SK-N-MC (cell line): ENCODE measurements at regions not wholly inside any gene's neighbourhood (a gene's known extent, or its start where the extent isn't known, plus 50 kb on each side); places are given as distances from the start of the nearest gene placed in this dataset.

Experiments used
- DNase-seq: peaks from one replicate; pipeline ENCODE4 v3.0.0-alpha.2; 2011; ENCODE audit warnings: low read depth, low spot score
- H3K27ac ChIP-seq: fragments of 200-600 bp; sonication (generic); 2 replicates; pipeline ENCODE4 v1.5.1; 2016; ENCODE audit warnings: mixed run types
- H3K36me3 ChIP-seq: fragments of 200-600 bp; sonication (generic); 2 replicates; pipeline ENCODE4 v1.6.1; 2017; ENCODE audit warnings: antibody characterized with exemption, low read length, mixed read lengths; ENCODE audit not compliant: insufficient read depth
- H3K4me3 ChIP-seq: fragments of 200-600 bp; sonication (generic); 2 replicates; pipeline ENCODE4 v1.5.1; 2016
- H3K9ac ChIP-seq: fragments of 200-600 bp; sonication (generic); 2 replicates; pipeline ENCODE4 v1.8.0; 2017; ENCODE audit warnings: mixed run types, mixed read lengths; ENCODE audit not compliant: insufficient read length
- H3K9me3 ChIP-seq: fragments of 200-600 bp; sonication (generic); 2 replicates; pipeline ENCODE4 v1.6.1; 2017; ENCODE audit warnings: low read depth, mild to moderate bottlenecking, antibody characterized with exemption, low read length, moderate library complexity, mixed read lengths
- EZH2 ChIP-seq: fragments of 200-600 bp; sonication (generic); IDR thresholded peaks from one replicate; pipeline ENCODE4 v1.6.1; 2017; ENCODE audit warnings: antibody characterized with exemption
- FOXP2 ChIP-seq: optimal IDR thresholded peaks from 2 replicates; pipeline ENCODE3; 2011; ENCODE audit warnings: mild to moderate bottlenecking, moderate library complexity; ENCODE audit not compliant: insufficient read depth; ENCODE audit errors: extremely low read length, control extremely low read depth
- POLR2AphosphoS5 ChIP-seq: IDR thresholded peaks from 2 replicates; pipeline ENCODE4 v1.6.1; 2012; ENCODE audit warnings: mild to moderate bottlenecking, low read depth, low read length, borderline replicate concordance

- Histone ChIP-seq H3K4me3 (no peak overlapping the region), H3K9ac (no peak overlapping the region), H3K9me3 (no peaks in the 10 kb centered on the region), H3K36me3 (no peaks in the 10 kb centered on the region), H3K27ac (no peak overlapping the region)
- DNase-seq, result no peak
- no peak for TF ChIP-seq EZH2
- TF ChIP-seq POLR2AphosphoS5, result no peak
- no peak for TF ChIP-seq FOXP2
These were observed 220.8 kb upstream of the PHYHIPL start for GRCh38 chr10:58955615-58956014.

GRCh38 chr10:58956926-58957325 lies 219.5 kb upstream of the PHYHIPL start:
- Histone ChIP-seq H3K9me3 (no peaks in the 10 kb centered on the region), H3K36me3 (no peaks in the 10 kb centered on the region), H3K9ac (no peak overlapping the region), H3K4me3 (no peak overlapping the region), H3K27ac (no peak overlapping the region)
- TF ChIP-seq POLR2AphosphoS5 (no peak), EZH2 (no peak), FOXP2 (no peak)
- no peak for DNase-seq

GRCh38 chr10:58957517-58957916 lies 218.9 kb upstream of the PHYHIPL start:
- TF ChIP-seq FOXP2, result no peak
- no peak for TF ChIP-seq POLR2AphosphoS5
- no peak for TF ChIP-seq EZH2
- Histone ChIP-seq H3K9me3 (no peaks in the 10 kb centered on the region), H3K27ac (no peak overlapping the region), H3K4me3 (no peak overlapping the region), H3K9ac (no peak overlapping the region), H3K36me3 (no peaks in the 10 kb centered on the region)
- DNase-seq, result no peak

- no peak for TF ChIP-seq POLR2AphosphoS5
- TF ChIP-seq EZH2, result no peak
- TF ChIP-seq FOXP2, result no peak
- Histone ChIP-seq H3K9me3 (no peaks in the 10 kb centered on the region), H3K36me3 (no peaks in the 10 kb centered on the region), H3K4me3 (no peak overlapping the region), H3K27ac (no peak overlapping the region), H3K9ac (no peak overlapping the region)
- DNase-seq, result no peak
These were observed 213.3 kb upstream of the PHYHIPL start for GRCh38 chr10:58963101-58963534.

- Histone ChIP-seq H3K9ac (no peak overlapping the region), H3K9me3 (no peaks in the 10 kb centered on the region), H3K4me3 (no peak overlapping the region), H3K36me3 (no peaks in the 10 kb centered on the region), H3K27ac (no peak overlapping the region)
- no peak for TF ChIP-seq POLR2AphosphoS5
- TF ChIP-seq EZH2, result no peak
- no peak for TF ChIP-seq FOXP2
- DNase-seq, result no peak
These were observed 212.7 kb upstream of the PHYHIPL start for GRCh38 chr10:58963723-58964124.

- H3K4me3 ChIP-seq, result no peak overlapping the region
- no peak overlapping the region for H3K27ac ChIP-seq
- H3K9ac ChIP-seq, result no peak overlapping the region
- no peaks in the 10 kb centered on the region for H3K9me3 ChIP-seq
- no peaks in the 10 kb centered on the region for H3K36me3 ChIP-seq
- TF ChIP-seq FOXP2 (no peak), POLR2AphosphoS5 (no peak), EZH2 (no peak)
- no peak for DNase-seq
These were observed 210.6 kb upstream of the PHYHIPL start for GRCh38 chr10:58965855-58966254.

- H3K4me3 ChIP-seq, result no peak overlapping the region
- H3K9me3 ChIP-seq, result no peaks in the 10 kb centered on the region
- H3K27ac ChIP-seq, result no peak overlapping the region
- no peak overlapping the region for H3K9ac ChIP-seq
- TF ChIP-seq POLR2AphosphoS5 (no peak), EZH2 (no peak), FOXP2 (no peak)
- H3K36me3 ChIP-seq, result no peaks in the 10 kb centered on the region
- no peak for DNase-seq
These were observed 208.7 kb upstream of the PHYHIPL start for GRCh38 chr10:58967551-58968388.

GRCh38 chr10:58968389-58968755 lies 208.1 kb upstream of the PHYHIPL start:
- no peak for TF ChIP-seq POLR2AphosphoS5
- TF ChIP-seq EZH2, result no peak
- no peak for TF ChIP-seq FOXP2
- no peak overlapping the region for H3K4me3 ChIP-seq
- no peak overlapping the region for H3K9ac ChIP-seq
- H3K27ac ChIP-seq, result no peak overlapping the region
- DNase-seq, result no peak
- no peaks in the 10 kb centered on the region for H3K9me3 ChIP-seq
- H3K36me3 ChIP-seq, result no peaks in the 10 kb centered on the region
